ENCODE measurements at regions not wholly inside any gene's neighbourhood (a gene's known extent, or its start where the extent isn't known, plus 50 kb on each side); places are given as distances from the start of the nearest gene placed in this dataset.

DNA sequence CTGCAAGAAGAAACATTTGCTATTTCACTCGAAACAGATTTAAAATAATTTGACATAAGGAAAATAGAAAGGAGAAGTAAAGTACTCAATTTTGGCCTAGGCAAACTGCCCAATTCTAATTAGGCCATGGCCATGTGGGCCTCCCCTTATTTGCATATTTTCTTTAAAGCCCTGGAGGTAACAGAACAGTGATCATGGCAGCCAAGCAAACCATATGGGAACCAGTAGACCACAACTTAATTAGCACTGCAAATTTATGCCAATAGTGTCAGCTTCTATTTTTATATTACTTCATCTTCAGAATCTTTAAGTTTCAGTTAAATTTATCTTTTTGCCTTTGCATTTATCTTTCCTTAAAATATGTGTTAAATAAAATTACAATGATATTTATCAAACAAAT is 63.3 kb upstream of the THSD7A start:
- no peak for DNase-seq (ENCODE audit: extremely low spot score, unreplicated experiment)
- Mint-ChIP-seq H3K27ac (no peak overlapping the region), H3K4me3 (no peak overlapping the region), H3K27me3 (no peaks in the 10 kb centered on the region), H3K9me3 (no peaks in the 10 kb centered on the region), H3K36me3 (no peaks in the 10 kb centered on the region), H3K4me1 (ENCODE audit: unreplicated experiment) (no peaks in the 10 kb centered on the region)
- TF ChIP-seq, protein P1, sequence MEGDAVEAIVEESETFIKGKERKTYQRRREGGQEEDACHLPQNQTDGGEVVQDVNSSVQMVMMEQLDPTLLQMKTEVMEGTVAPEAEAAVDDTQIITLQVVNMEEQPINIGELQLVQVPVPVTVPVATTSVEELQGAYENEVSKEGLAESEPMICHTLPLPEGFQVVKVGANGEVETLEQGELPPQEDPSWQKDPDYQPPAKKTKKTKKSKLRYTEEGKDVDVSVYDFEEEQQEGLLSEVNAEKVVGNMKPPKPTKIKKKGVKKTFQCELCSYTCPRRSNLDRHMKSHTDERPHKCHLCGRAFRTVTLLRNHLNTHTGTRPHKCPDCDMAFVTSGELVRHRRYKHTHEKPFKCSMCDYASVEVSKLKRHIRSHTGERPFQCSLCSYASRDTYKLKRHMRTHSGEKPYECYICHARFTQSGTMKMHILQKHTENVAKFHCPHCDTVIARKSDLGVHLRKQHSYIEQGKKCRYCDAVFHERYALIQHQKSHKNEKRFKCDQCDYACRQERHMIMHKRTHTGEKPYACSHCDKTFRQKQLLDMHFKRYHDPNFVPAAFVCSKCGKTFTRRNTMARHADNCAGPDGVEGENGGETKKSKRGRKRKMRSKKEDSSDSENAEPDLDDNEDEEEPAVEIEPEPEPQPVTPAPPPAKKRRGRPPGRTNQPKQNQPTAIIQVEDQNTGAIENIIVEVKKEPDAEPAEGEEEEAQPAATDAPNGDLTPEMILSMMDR (conservative IDR thresholded peaks at IDR 0.05) = no peak

DNA sequence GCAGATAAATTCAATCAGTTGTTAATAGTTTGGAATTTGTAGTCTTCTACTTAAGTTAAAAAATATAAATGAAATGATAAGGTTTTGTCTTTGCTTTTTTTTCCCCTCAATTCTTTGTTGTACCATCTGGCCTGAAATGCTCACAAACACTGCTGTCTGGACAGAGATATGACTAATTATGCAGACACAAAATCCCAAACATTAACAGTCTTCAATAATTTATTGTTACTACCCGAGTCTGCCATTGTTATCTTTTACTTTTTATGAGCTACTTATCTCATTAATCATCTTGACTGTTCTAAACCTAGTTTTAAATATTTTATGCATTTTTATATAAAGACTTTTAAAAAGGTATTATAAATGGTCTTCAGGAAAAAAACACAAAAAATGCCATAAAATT is 64.7 kb upstream of the THSD7A start:
- H3K27ac Mint-ChIP-seq = no peak overlapping the region

DNA sequence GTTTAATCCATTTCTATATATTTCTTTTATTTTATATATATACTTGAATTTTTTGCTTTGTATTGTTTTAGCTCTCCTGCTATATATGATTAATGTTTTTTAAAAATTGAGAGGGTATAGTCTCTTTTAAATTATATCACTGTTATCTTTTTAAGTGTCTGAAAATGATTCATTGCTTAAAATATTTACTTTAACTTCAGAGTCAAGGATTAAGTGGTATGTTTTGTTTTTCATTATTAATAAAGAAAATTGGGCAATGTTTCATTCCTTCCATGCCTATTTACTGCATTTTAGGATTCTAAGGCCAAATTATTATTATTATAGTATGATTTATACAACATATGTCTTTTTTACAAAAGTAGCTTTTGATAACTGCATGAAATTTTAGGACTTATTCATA is 67.2 kb upstream of the THSD7A start:
- Mint-ChIP-seq H3K4me1 (ENCODE audit: unreplicated experiment) (no peaks in the 10 kb centered on the region), H3K36me3 (no peaks in the 10 kb centered on the region), H3K4me3 (no peak overlapping the region), H3K27ac (no peak overlapping the region), H3K9me3 (no peaks in the 10 kb centered on the region), H3K27me3 (no peaks in the 10 kb centered on the region)
- no peak for DNase-seq (ENCODE audit: extremely low spot score, unreplicated experiment)
- TF ChIP-seq, protein P1 (conservative IDR thresholded peaks at IDR 0.05) = no peak

More for the DNA sequence above, 64.7 kb upstream of the THSD7A start:
- TF ChIP-seq, protein P1 (conservative IDR thresholded peaks at IDR 0.05) = no peak
- Mint-ChIP-seq H3K9me3 (no peaks in the 10 kb centered on the region), H3K4me3 (no peak overlapping the region), H3K36me3 (no peaks in the 10 kb centered on the region), H3K27me3 (no peaks in the 10 kb centered on the region), H3K4me1 (ENCODE audit: unreplicated experiment) (no peaks in the 10 kb centered on the region)
- no peak for DNase-seq (ENCODE audit: extremely low spot score, unreplicated experiment)

DNA sequence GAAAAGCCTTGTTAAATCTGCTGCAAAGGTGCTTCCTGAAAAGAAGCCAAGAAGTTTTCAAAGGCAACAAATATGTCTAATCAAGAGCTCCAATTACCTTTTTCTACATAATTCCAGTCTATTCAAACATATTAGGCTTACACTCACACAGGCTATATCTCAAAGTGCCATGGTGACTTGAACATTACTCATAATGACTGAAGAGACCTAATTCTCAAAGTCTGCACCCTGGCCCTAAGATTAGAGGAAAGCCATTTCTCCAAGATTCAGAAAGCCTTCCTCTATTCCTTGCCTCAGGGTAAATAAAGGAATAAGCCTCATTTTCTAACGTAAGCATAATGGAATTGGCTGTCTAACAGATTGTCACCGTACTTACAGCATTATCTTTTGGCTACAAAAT is 78.3 kb upstream of the THSD7A start:
- Mint-ChIP-seq H3K27me3 (no peaks in the 10 kb centered on the region), H3K27ac (no peak overlapping the region), H3K9me3 (no peaks in the 10 kb centered on the region), H3K4me1 (ENCODE audit: unreplicated experiment) (no peaks in the 10 kb centered on the region), H3K4me3 (no peak overlapping the region), H3K36me3 (no peaks in the 10 kb centered on the region)
- TF ChIP-seq, protein P1 (conservative IDR thresholded peaks at IDR 0.05) = no peak
- DNase-seq (ENCODE audit: extremely low spot score, unreplicated experiment) = no peak

DNA sequence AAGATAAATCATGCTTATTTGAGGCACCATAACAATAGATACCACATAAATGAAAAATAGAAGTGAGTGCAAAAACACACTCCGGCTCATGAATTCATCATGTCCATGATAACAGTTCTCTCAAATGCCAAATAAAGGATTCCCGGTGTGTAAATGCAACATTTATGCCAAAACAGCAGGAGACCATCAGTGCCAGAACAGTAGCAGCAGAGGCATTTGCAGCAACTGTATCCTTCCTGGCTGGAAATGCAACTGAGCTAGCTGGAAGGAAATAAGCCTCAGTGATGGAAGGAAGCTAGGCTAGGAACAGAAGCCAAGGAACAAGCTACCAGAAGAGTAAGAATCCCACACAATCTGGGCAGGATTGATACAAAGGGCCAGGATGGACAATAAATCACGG is 79.9 kb upstream of the THSD7A start:
- Mint-ChIP-seq H3K4me1 (ENCODE audit: unreplicated experiment) (no peaks in the 10 kb centered on the region), H3K4me3 (no peak overlapping the region), H3K9me3 (no peaks in the 10 kb centered on the region), H3K36me3 (no peaks in the 10 kb centered on the region), H3K27ac (no peak overlapping the region), H3K27me3 (no peaks in the 10 kb centered on the region)
- DNase-seq (ENCODE audit: extremely low spot score, unreplicated experiment) = no peak
- TF ChIP-seq, protein P1 (conservative IDR thresholded peaks at IDR 0.05) = no peak

DNA sequence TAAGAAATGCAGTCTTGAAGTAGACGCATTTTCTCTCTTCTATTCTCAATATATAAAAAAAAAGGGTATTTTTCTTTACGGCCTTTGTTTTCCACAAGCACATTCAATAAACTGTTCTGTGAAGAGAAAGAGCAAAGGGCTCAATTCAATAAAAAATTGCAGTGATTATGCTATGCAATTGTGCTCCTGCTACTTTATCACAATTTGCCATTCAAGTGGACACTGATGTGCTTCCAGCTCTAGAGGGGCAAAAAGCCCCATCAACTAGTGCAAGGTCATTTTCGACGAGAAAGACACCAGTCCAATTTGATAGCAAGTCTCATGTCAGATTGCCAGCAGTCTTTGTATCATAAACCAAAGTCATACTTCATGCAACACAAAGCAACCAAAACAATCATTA is 82.6 kb upstream of the THSD7A start:
- no peak for DNase-seq (ENCODE audit: extremely low spot score, unreplicated experiment)
- no peak overlapping the region for H3K27ac Mint-ChIP-seq
- H3K4me1 Mint-ChIP-seq (ENCODE audit: unreplicated experiment) = no peaks in the 10 kb centered on the region
- H3K27me3 Mint-ChIP-seq = no peaks in the 10 kb centered on the region
- H3K36me3 Mint-ChIP-seq = no peaks in the 10 kb centered on the region
- H3K4me3 Mint-ChIP-seq = no peak overlapping the region
- TF ChIP-seq, protein P1 (conservative IDR thresholded peaks at IDR 0.05) = no peak
- no peaks in the 10 kb centered on the region for H3K9me3 Mint-ChIP-seq
